ENCODE measurements at regions not wholly inside any gene's neighbourhood (a gene's known extent, or its start where the extent isn't known, plus 50 kb on each side); places are given as distances from the start of the nearest gene placed in this dataset.

GRCh38 chr17:36870720-36870999 lies 66.6 kb upstream of the LHX1 start:
- no peak for TF ChIP-seq CTCF (IDR thresholded peaks at IDR 0.05; ENCODE audit: borderline replicate concordance, extremely low read depth, low read length, poor library complexity, severe bottlenecking)
- TF ChIP-seq EZH2 (IDR thresholded peaks at IDR 0.05; ENCODE audit: borderline replicate concordance, low read depth, low read length, severe bottlenecking): no peak

All from DND-41 (cell line).